HG03378 (cell line): ENCODE measurements at regions not wholly inside any gene's neighbourhood (a gene's known extent, or its start where the extent isn't known, plus 50 kb on each side); places are given as distances from the start of the nearest gene placed in this dataset.

Experiments
- ATAC-seq: cut with Tn5 transposase; IDR thresholded peaks from one replicate; pipeline ENCODE4 v1.9.1; 2021; ENCODE audit warnings: mild to moderate bottlenecking, moderate library complexity; ENCODE audit not compliant: unreplicated experiment

DNA sequence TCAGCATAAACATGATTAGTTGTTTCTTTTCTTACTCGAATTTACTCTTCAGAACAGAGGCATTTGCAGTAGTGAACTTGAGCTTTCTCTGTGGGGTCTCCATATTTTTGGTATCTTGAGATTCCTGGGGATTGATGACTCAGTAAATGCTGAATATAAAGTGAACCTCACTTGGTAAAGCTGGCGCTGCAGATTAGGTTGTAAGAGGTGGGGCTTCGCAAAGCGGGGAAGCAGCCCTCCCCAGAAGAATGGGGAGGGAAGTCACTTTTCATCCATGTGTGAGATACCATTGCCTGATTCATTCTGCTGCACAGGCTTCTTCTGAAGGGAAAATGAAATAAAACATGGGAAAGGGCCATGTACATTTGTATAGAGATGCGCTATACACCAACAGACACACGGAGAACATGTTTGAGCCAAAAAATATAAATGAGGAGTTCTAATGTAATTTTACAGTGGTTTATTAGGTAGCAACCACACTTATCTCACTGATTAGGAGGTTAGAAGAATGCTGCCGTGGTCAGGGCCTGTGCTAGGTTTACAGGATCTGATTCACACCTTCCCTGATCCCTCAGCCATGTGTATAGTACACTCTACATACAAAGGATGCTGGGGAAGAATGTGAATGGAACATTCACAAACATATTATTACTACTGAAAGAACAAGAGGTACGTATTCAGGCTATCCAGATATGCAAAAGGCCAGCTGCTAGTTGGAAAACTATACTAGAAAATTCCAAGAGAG is 63.5 kb downstream of the DNTTIP2 start:
- ATAC-seq: no peak

DNA sequence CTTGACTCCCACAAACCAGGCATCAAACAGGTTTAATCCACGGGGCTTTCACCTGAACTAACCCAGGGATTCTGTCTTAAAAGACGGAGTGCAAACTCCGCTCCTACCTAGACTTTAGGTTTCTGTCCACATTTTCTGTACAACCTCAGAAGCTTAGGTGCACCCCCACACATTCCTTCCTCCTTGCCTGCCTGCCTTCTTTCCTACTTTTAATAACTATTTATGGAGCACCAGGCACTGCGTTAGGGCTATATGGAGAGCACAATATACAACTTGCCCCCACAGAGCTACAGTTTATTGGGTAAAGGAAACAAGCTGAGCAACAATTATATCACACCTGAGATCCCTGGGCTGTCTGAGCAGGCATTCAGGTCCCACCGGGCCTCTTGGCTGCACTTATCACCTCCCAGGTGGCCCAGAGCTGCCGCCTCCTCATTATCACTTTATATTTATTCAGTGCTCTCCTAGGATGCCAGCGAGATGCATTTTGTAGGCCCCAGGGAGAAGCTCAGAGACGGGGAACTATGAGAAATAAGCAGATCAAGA is 64.1 kb downstream of the DNTTIP2 start:
- no peak for ATAC-seq

DNA sequence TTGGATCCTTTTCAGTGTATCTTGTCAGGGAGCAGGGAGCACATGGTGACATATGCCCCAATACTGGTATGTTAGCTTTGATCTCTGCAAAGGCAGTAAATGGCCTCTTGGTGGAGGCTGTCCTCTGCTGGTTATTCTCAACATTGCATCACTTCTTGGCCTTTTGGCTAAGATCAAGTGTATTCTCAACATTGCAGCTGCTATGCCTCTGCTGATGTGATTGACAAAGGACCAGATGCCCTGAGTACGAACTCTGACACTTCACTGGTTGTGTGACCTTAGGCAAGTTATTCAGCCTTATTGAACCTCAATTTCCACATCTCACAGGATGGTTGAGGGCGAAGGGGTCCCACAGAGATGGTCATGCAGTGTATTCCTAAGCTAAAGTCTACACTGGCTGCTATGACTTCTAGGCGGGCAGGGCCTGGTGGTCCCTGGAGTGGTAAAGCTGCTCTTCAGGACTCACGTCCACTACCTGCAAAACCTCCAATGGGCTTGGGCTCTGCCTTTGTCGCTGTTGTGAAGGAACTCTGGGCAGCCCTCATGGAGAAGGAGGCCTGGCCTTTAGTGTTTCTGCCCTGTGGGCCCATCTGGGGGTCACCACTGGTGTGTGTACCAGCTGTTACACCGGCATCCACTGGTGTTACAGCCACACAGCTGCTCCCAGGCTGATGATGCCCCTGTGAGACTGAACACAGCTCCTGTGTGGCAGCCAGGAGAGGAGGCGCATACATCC is 64.8 kb downstream of the DNTTIP2 start:
- peak; percentile 70 for ATAC-seq

DNA sequence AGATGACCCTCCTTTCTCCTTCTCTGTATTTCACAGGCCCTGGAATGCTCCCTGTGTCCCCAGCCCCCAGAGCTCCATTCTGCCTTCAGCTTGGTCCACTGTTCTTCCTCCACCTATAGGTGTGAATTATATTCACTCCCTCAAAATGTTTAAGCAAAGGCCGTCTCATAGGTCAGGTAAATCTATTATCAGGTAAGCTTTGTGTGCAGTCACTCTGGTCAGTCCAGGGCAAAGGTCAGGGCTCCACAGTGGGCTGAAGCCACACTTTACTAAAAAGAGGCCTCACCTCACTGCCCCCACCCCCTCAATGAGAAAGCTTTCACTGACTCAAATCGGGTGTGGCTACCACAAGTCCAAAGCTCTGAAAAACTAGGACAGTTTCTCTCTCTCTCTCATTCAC is 65.9 kb downstream of the DNTTIP2 start:
- ATAC-seq: no peak

DNA sequence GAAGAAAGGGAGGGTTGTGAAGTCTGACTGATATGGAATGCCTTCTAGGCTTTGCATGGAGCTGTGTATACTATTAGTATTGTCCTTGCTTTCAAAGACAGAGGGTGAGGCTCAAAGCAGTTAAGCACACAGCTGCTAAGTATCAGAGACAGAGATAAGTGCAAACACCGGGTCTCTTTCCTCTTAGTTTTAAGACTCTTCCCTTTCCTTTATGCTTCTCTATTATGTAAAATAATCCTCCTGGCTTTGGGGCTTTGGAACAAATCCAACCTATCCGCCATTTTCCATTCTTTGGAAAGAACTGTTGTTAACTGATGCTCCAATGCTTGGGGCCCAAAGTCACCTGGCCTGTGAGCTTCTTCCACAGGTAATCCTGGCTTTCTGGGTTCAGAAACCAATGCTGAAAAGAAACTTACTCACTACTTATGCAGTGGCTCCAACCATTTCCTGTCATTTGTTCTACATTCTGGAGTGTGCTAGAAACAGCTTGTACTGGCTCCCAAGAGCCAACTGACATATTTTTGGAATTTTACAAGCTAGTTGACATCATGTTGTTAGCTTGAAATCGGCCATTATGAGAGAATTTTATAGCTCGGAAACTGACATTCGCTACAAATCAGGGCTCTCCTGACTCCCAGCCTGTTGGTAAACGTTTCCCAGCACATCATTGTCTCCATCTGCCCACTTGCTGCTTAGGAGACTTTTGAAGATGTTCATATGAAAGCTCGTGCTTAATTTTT is 67.5 kb downstream of the DNTTIP2 start:
- ATAC-seq: no peak

DNA sequence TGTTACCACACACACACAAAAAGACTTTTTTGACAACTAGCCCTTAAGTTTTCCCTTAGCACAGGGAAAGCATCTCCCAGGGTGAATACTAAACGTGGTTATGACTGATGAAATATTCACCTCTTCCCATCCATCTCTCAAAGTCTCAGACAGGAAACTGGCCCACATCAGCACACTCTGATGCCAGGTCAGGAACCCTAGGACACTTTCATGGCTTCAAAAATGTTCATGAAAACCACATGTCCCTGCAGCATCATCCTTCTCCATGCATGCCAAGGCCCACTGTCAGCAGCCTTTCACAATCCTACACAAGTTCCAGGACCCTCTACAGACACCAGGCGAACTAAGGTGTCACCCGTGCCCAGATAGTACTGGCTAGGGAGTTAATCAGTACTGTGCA is 68.7 kb downstream of the DNTTIP2 start:
- no peak for ATAC-seq

DNA sequence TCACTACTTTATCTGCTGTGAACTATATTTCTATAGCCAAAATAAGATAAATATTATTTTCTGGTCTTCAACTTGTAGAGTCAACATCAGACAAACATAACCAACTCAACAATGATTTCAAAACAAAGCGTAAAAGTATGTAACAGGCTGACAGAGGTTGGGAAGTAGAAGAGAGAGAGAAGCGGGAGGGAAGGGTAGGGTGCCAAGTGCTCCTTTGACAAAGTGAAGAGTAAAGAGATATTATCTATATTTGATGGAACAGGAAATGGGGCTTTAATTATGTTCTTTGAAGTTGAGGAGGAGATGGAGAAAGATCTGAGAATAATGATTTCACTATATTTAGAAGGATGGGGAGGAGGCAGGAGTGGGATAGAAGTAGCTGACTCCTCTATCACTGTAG is 70.1 kb downstream of the DNTTIP2 start:
- ATAC-seq: no peak

DNA sequence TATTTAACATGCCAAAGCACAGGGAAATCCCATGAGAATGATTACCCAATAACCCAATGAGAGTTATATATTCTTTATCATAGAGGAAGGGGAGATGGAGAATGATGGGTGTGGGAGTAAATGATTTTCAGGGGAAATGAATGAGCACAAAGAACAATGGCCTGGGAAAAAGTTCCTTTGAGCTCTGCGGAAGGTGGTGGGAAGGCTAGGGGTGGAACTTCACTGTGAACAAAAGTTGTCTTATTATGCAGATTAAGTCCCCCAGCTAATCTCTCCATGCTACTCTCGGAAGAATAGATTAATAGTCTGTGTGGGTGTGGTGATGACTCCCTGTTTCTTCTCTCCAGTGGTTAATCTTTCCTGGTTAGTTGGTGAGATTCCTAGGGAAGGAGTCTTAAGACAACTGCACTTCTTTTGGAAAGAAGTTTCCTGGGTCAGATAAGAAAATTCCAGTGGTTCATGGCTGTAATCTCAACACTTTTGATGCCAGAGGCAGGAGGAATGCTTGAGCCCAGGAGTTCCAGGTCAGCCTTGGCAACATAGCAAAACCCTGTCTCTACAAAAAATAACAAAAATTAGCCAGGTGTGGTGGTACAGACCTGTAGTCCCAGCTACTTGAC is 71.6 kb downstream of the DNTTIP2 start:
- no peak for ATAC-seq

DNA sequence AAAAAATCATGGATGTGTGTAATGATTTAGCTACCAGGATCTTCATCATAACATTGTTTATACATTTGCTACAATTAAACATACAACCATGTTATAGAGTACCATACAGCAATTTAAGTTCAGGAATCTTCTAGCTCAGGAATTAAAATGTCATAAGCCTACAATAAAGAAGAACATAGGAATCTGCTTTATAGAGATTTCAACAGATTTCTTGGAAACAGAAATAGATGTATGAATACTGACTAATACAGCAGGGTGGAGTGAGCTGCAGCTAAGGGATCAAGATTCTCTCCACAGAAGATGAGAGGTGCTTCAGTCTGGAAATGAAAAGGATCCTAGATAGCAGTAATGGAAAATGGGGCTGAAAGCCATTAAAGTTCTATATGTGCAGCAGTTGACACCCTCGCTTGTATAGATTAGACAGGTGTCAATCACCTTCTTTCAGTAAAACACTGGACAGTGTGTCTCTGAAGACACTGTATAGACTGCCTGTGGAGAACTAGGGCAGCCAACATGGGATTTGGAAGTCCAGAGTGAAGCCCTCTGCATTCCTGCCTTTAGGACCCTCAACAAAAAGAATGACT is 73.9 kb downstream of the DNTTIP2 start:
- ATAC-seq: no peak

DNA sequence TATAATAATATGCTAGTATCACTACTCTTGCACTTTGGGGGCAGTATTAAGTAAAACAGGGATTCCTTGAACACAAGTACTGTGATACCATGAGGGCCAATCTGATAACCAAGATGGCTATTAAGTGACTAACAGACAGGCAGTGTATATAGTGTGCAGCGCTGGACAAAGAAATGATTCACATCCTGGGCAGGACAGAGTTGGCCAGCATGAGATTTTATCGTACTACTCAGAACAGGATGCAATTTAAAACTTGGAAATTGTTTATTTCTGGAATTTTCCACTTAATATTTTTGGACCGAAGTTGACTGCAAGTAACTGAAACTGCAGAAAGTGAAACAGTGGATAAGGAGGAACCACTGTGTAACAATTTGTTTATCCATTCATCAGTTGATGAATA is 74.6 kb downstream of the DNTTIP2 start:
- no peak for ATAC-seq

DNA sequence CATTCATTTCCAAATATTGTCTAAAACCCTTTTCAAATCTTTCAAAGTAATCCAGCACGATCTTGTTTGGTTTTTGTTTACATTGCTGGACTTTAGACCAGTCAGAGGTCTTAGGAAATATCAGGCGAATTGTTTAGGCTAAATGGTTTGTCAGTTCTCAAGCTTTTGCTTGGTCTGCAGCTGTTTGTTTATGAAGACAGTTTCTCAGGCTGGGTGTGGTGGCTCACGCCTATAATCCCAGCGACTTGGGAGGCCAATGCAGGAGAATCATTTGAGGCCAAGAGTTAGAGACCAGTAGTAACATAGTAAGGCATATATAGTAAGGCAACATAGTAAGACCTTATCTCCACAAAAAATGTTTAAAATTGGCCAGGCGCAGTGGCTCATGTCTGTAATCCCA is 77.5 kb downstream of the DNTTIP2 start:
- ATAC-seq: no peak

DNA sequence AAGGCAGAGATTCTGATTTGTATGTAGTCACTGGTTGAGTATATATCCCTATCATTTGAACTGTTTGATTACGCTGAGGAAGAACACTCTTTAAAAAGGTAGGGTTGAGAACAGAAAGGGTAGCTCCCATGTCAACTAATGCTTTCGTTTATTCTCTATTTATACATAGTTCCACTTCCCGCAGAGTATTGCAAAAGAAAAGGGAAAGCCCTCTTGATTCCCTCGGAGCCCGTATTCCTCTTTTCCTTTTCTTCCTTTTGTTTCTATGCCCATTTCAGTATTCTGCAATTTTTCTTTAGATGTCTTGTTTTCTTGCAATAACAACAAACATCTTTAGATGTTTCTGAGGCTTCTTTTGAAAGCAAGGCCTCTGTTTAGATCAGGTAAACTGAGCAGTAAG is 78.2 kb downstream of the DNTTIP2 start:
- no peak for ATAC-seq

DNA sequence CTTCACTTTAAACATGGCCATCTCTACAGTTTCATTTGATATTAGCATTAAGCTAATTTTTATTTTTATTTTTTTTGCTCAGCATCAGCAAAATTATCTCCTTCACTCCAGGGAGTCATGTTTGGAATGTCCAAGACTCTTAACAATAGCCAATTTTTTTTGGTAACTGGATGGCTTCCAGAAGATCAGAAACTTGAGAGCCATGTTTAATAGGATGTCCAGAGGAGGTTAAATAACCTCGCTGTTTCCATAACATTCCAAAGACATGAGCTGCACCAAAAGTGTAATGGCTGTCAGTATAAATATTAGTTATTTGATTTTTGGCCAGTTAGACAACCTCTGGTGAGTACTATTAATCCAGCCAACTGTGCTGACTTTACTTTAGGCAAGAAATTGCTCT is 80.7 kb downstream of the DNTTIP2 start:
- ATAC-seq: no peak

DNA sequence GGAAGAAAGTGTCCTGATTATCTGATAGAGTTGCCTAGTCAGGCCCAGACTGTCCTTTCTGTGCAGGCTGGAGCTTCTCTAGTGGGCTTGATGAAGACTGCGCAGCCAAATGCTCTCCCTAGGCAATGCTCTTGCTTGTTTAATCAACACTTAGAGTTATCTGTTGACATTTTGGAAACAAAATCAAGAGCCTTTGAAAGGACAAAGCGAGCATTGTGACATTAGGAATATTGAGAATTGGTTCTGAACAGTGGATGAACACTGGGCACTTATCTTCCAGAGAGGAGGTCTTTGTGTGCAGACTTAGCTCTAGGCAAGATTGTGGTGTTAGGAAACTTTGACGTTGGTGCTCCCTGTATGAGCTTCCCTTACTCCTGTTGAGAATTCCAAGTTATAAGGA is 94.5 kb downstream of the DNTTIP2 start:
- no peak for ATAC-seq

DNA sequence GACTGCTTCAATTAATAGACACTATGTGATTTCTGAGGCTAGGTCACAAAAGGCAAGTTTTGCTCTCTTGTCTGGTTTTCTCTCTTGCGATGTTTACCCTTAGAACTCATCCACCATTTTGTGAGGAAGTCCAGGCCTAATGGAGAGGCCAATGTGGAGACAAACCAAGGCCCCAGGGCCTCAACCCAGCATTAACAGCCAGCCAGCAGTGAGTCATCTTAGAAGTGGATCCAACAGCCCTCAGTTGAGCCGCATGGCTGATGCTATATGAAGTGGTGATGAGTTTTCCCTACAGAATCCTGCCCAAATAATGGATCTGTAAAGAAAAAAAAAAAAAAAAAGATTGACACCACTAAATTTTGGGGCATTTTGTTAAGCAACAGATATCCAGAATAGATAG is 95.1 kb downstream of the DNTTIP2 start:
- no peak for ATAC-seq

DNA sequence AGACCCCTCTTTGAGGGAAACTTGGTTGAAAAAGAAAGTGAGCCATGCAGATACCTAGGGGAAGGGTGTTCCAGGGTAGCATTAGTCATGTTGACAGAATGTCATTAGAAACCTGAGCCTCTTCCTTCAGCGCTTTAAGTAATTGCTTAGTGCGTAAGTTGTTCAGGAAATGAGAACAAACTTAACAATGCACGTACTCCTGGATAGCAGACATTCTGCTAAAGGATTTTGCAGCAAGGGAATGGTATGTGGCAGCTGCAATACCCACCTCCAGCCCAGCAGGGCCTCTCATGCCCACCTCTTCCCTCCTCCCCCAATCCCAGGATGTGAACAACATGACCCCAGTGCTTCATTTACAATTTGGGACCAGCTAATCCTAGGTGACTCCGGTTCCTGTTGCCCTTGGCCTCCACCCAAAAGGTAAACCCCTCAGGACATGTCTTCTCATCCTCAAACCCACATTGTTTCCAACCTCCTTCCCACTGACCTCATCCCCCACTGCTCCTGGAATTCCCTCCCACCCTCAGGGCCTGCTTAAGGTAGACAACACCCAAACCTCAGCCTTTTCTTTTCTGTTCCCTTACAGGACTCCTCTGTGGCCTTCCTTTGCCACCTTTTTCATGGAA is 98.0 kb upstream of the BCAR3 start:
- no peak for ATAC-seq

DNA sequence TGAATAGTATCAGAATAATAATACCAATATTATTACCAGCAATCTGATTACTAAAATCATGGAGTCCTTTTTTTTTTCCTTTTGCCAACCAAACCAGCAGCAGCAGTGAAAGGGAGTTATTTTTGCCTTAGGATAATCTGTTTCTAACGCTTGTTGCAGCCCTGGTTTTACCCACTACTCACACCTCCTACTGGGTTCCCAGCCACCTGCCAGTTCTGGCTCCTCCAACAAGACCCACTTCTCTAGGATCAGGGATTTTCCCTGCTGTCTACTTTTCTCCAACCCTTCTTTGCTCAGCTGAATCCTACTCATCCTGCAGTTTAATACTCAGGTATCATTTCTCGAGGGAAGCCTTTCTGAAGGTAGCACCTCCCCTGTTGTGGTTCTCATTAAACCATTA is 96.8 kb upstream of the BCAR3 start:
- no peak for ATAC-seq

DNA sequence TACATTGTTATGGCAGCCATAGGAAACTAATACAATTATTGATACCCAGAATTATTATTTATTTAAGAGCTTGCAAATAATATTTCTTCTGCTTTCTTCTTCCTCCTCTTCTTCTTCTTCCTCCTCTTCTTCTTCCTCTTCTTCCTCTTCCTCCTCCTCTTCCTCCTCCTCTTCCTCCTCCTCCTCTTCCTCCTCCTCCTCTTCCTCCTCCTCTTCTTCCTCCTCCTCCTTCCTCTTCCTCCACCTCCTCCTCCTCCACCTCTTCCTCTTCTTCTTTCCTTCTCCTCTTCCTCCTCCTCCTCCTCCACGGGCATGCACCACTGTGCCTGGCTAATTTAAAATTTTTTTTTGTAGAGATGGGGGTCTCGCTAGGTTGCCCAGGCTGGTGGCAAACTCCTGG is 95.6 kb upstream of the BCAR3 start:
- no peak for ATAC-seq

DNA sequence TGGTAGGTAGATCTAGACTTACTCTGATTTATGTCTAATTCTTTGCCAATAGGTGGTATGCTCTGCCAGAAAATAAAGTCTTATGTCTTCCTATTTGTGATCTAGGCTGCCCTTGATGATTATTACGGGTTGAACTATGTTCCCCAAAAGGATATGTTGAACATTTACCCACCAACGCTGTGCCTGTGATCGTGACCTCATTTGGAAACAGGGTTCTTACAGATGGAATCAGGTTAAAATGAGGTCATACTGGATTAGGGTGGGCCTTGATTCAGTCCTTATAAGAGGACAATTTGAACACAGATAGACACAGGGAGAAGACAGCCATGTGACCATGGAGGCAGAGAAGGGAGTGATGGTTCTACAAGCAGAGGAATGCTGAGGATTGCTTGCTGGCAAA is 95.1 kb upstream of the BCAR3 start:
- no peak for ATAC-seq

DNA sequence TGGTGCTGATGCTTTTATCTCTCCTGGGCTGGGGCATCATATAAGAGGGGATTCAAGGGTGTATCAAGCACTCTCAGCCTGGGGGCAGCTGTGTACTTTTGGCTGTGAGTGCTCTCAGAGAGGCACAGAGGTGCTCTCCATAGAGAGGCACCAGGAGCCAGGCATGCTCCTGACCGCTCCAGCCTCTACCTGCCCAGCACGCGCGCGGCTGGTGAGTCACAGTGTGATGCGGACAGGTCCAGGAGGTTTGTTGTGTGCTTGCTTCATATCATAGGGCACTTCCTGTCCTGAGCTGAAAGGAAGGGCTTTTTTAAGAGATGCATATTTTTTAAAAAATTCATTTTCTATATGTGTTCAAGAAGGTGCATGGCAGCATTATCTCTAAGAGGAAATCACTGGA is 93.6 kb upstream of the BCAR3 start:
- no peak for ATAC-seq
